ENCODE measurements at regions not wholly inside any gene's neighbourhood (a gene's known extent, or its start where the extent isn't known, plus 50 kb on each side); places are given as distances from the start of the nearest gene placed in this dataset.

GRCh38 chr2:66034467-66034866 is 400.5 kb upstream of the MEIS1 start:
- Histone ChIP-seq H3K36me3 (ENCODE audit: control insufficient read depth in 2 of 4, insufficient read depth in 4 of 4, low read length in 3 of 4) (no peaks in the 10 kb centered on the region), H2AK5ac (ENCODE audit: low read depth, low read length) (no peak overlapping the region), H4K5ac (ENCODE audit: insufficient read length, low read depth, low read length) (no peak overlapping the region), H3K4me3 (ENCODE audit: extremely low read depth in 1 of 4, insufficient read depth in 2 of 4, low read depth in 3 of 4, low read length in 4 of 4) (no peak overlapping the region), H3K9ac (replicated peaks in 1 of 4; ENCODE audit: extremely low read depth in 1 of 4, low read depth in 3 of 4, low read length in 3 of 4) (no peak overlapping the region), H3K4me2 (ENCODE audit: insufficient read depth in 1 of 2, low read depth in 2 of 2, low read length in 2 of 2) (no peak overlapping the region), H3K4me1 (replicated peaks in 1 of 4; ENCODE audit: control insufficient read depth in 3 of 4, insufficient read depth in 4 of 4, low read length in 3 of 4) (no peaks in the 10 kb centered on the region), H2AFZ (ENCODE audit: low read length) (no peak overlapping the region), H4K8ac (ENCODE audit: extremely low read depth, insufficient read depth, low read length) (no peak overlapping the region), H3K79me2 (ENCODE audit: control insufficient read depth in 1 of 2, insufficient read depth in 2 of 2, low read length in 2 of 2) (no peaks in the 10 kb centered on the region), H3K14ac (ENCODE audit: insufficient read length) (no peak overlapping the region), H3K18ac (ENCODE audit: extremely low read depth, low read length) (no peak overlapping the region), H3K56ac (replicated peaks; ENCODE audit: insufficient read length, low read depth, low read length) (no peak overlapping the region), H3K27ac (ENCODE audit: low read depth, low read length) (no peak overlapping the region), H3K23ac (ENCODE audit: insufficient read length) (no peak overlapping the region), H2BK15ac (ENCODE audit: low read length) (no peak overlapping the region), H3K79me1 (ENCODE audit: low read depth, low read length) (no peaks in the 10 kb centered on the region), H2BK5ac (ENCODE audit: low read depth, low read length) (no peak overlapping the region), H2BK12ac (ENCODE audit: low read depth, low read length) (no peak overlapping the region), H3K27me3 (replicated peaks in 1 of 4; ENCODE audit: control insufficient read depth in 3 of 4, extremely low read depth in 1 of 4, insufficient read depth in 3 of 4, low read length in 3 of 4) (peaks cover 0 to 1% (median 0%) of the 10 kb centered on the region in 4 experiments; a peak in 1 of 7 replicates), H4K91ac (replicated peaks; ENCODE audit: insufficient read length, low read length) (no peak overlapping the region), H2BK120ac (replicated peaks; ENCODE audit: low read depth, low read length) (no peak overlapping the region), H2BK20ac (ENCODE audit: low read length) (no peak overlapping the region), H4K20me1 (replicated peaks in 1 of 2; ENCODE audit: control insufficient read depth in 1 of 2, insufficient read depth in 2 of 2, low read length in 2 of 2) (no peaks in the 10 kb centered on the region), H3K4ac (replicated peaks; ENCODE audit: insufficient read length, low read depth, low read length) (no peak overlapping the region), H3K9me3 (ENCODE audit: insufficient read depth in 2 of 2, low read depth in 1 of 2, low read length in 1 of 2) (no peaks in the 10 kb centered on the region), H3K23me2 (ENCODE audit: low read depth, low read length) (no peaks in the 10 kb centered on the region)
- TF ChIP-seq CHD2 (IDR thresholded peaks at IDR 0.05; ENCODE audit: low read length) (no peak), NRF1 (IDR thresholded peaks at IDR 0.05; ENCODE audit: low read depth, low read length) (no peak), FOSL1 (IDR thresholded peaks at IDR 0.05; ENCODE audit: insufficient read depth, low read depth, low read length) (no peak), SRF (IDR thresholded peaks at IDR 0.05; ENCODE audit: low read depth, low read length) (no peak), NANOG (IDR thresholded peaks at IDR 0.05; ENCODE audit: insufficient read depth, low read depth, low read length, poor library complexity, severe bottlenecking) (no peak), RFX5 (IDR thresholded peaks at IDR 0.05; ENCODE audit: borderline replicate concordance, low read depth, low read length) (no peak), EGR1 (IDR thresholded peaks at IDR 0.05; ENCODE audit: borderline replicate concordance, low read depth, low read length) (no peak), SP2 (IDR thresholded peaks at IDR 0.05; ENCODE audit: low read length) (no peak), SAP30 (IDR thresholded peaks at IDR 0.05; ENCODE audit: insufficient read depth, insufficient replicate concordance, low read length) (no peak), BACH1 (IDR thresholded peaks at IDR 0.05; ENCODE audit: low read length) (no peak), EP300 (IDR thresholded peaks at IDR 0.05; ENCODE audit: borderline replicate concordance in 1 of 2, low read depth in 2 of 2, low read length in 2 of 2) (no peak), TAF7 (optimal IDR thresholded peaks at IDR 0.05; ENCODE audit: borderline replicate concordance, low read depth, low read length) (no peak), JUND (IDR thresholded peaks at IDR 0.05; ENCODE audit: low read length) (no peak), E2F6 (IDR thresholded peaks at IDR 0.05) (no peak), YY1 (IDR thresholded peaks at IDR 0.05; ENCODE audit: low read depth, low read length) (no peak)
- no peak for DNase-seq (ENCODE audit: low read depth in 1 of 2, low spot score in 2 of 2)
- POLR2A ChIA-PET (ENCODE audit: partially characterized antibody) = no interaction called here
- no peak for FAIRE-seq
- CTCF ChIA-PET (ENCODE audit: partially characterized antibody) = interaction anchor here (0.5 kb wide), 1 partner anchor 1289 kb away, joined by 3 read pairs; no protein-coding TSS in a partner anchor
